ENCODE measurements at regions not wholly inside any gene's neighbourhood (a gene's known extent, or its start where the extent isn't known, plus 50 kb on each side); places are given as distances from the start of the nearest gene placed in this dataset.

GRCh38 chr2:63658176-63658968, 69.6 kb downstream of the MDH1 start:
- intact Hi-C loops (cut with DNase I) = no loop called here
- DNase-seq = no peak
- ATAC-seq (ENCODE audit: poor library complexity) = no peak

GRCh38 chr2:63660060-63660459, 71.3 kb downstream of the MDH1 start:
- DNase-seq = no peak
- intact Hi-C loops (cut with DNase I) = no loop called here
- ATAC-seq (ENCODE audit: poor library complexity) = no peak

GRCh38 chr2:63661076-63661475, 72.3 kb downstream of the MDH1 start:
- intact Hi-C loops (cut with DNase I) = no loop called here
- no peak for DNase-seq
- no peak for ATAC-seq (ENCODE audit: poor library complexity)

- no peak for ATAC-seq (ENCODE audit: poor library complexity)
- intact Hi-C loops (cut with DNase I) = no loop called here
- no peak for DNase-seq
These were observed 73.5 kb downstream of the MDH1 start for GRCh38 chr2:63662028-63662804.

GRCh38 chr2:63663013-63663864, 74.5 kb downstream of the MDH1 start:
- no peak for DNase-seq
- intact Hi-C loops (cut with DNase I) = no loop called here
- ATAC-seq (ENCODE audit: poor library complexity) = no peak

GRCh38 chr2:63665091-63665490, 76.3 kb downstream of the MDH1 start:
- intact Hi-C loops (cut with DNase I) = no loop called here
- no peak for DNase-seq
- ATAC-seq (ENCODE audit: poor library complexity) = no peak

GRCh38 chr2:63665846-63666475, 77.2 kb downstream of the MDH1 start:
- intact Hi-C loops (cut with DNase I) = no loop called here
- ATAC-seq (ENCODE audit: poor library complexity) (no peak), DNase-seq (no peak)

GRCh38 chr2:63667132-63667700, 78.5 kb downstream of the MDH1 start:
- ATAC-seq (ENCODE audit: poor library complexity) = no peak

GRCh38 chr2:63668000-63668399, 79.2 kb downstream of the MDH1 start:
- no peak for ATAC-seq (ENCODE audit: poor library complexity)
- intact Hi-C loops (cut with DNase I) = no loop called here
- DNase-seq = no peak

More at GRCh38 chr2:63667132-63667700, 78.5 kb downstream of the MDH1 start:
- DNase-seq = no peak
- intact Hi-C loops (cut with DNase I) = no loop called here

GRCh38 chr2:63668466-63668865, 79.7 kb downstream of the MDH1 start:
- DNase-seq (no peak), ATAC-seq (ENCODE audit: poor library complexity) (no peak)
- intact Hi-C loops (cut with DNase I) = no loop called here

- intact Hi-C loops (cut with DNase I) = no loop called here
- ATAC-seq (ENCODE audit: poor library complexity) = no peak
These were observed 80.8 kb downstream of the MDH1 start for GRCh38 chr2:63669596-63669995.

GRCh38 chr2:63673865-63674533, 85.2 kb downstream of the MDH1 start:
- DNase-seq = no peak
- ATAC-seq (ENCODE audit: poor library complexity) = no peak
- intact Hi-C loops (cut with DNase I) = no loop called here

More at GRCh38 chr2:63669596-63669995, 80.8 kb downstream of the MDH1 start:
- no peak for DNase-seq

GRCh38 chr2:63675026-63675425, 86.3 kb downstream of the MDH1 start:
- DNase-seq (no peak), ATAC-seq (ENCODE audit: poor library complexity) (no peak)
- intact Hi-C loops (cut with DNase I) = no loop called here

- ATAC-seq (ENCODE audit: poor library complexity) (no peak), DNase-seq (no peak)
- intact Hi-C loops (cut with DNase I) = no loop called here
These were observed 87.4 kb downstream of the MDH1 start for GRCh38 chr2:63676135-63676534.

- ATAC-seq (ENCODE audit: poor library complexity) (no peak), DNase-seq (no peak)
- intact Hi-C loops (cut with DNase I) = no loop called here
These were observed 89.3 kb downstream of the MDH1 start for GRCh38 chr2:63678085-63678484.

- intact Hi-C loops (cut with DNase I) = no loop called here
- ATAC-seq (ENCODE audit: poor library complexity) (no peak), DNase-seq (no peak)
These were observed 89.8 kb downstream of the MDH1 start for GRCh38 chr2:63678551-63678950.

GRCh38 chr2:63679252-63679855, 90.6 kb downstream of the MDH1 start:
- ATAC-seq (ENCODE audit: poor library complexity) (no peak), DNase-seq (no peak)
- intact Hi-C loops (cut with DNase I) = no loop called here

- peak; percentile 60 for ATAC-seq (ENCODE audit: poor library complexity)
- intact Hi-C loops (cut with DNase I) = no loop called here
- DNase-seq = no peak
These were observed 91.7 kb downstream of the MDH1 start for GRCh38 chr2:63680455-63680854.

All from Right ventricle myocardium superior (tissue), 1 donor.